ENCODE measurements at regions not wholly inside any gene's neighbourhood (a gene's known extent, or its start where the extent isn't known, plus 50 kb on each side); places are given as distances from the start of the nearest gene placed in this dataset.

- no peak overlapping the region for H3K4me3 ChIP-seq (ENCODE audit: low read depth, low read length)
- no peak for DNase-seq (ENCODE audit: low read depth)
- no peak for TF ChIP-seq CTCF (IDR thresholded peaks at IDR 0.05; ENCODE audit: low read depth, low read length, missing control alignments)
These were observed 97.6 kb downstream of the BARX1 start for GRCh38 chr9:93857528-93857927.

GRCh38 chr9:93852728-93853127, 102.4 kb downstream of the BARX1 start:
- TF ChIP-seq CTCF (IDR thresholded peaks at IDR 0.05; ENCODE audit: low read depth, low read length, missing control alignments): no peak
- H3K4me3 ChIP-seq (ENCODE audit: low read depth, low read length): no peak overlapping the region
- no peak for DNase-seq (ENCODE audit: low read depth)

- H3K4me3 ChIP-seq (ENCODE audit: low read depth, low read length): no peak overlapping the region
- DNase-seq (ENCODE audit: low read depth): no peak
- TF ChIP-seq CTCF (IDR thresholded peaks at IDR 0.05; ENCODE audit: low read depth, low read length, missing control alignments): no peak
These were observed 108.8 kb downstream of the BARX1 start for GRCh38 chr9:93846349-93846748.

- H3K4me3 ChIP-seq (ENCODE audit: low read depth, low read length): no peak overlapping the region
- no peak for DNase-seq (ENCODE audit: low read depth)
- TF ChIP-seq CTCF (IDR thresholded peaks at IDR 0.05; ENCODE audit: low read depth, low read length, missing control alignments): no peak
These were observed 111.8 kb downstream of the BARX1 start for GRCh38 chr9:93843396-93843795.

GRCh38 chr9:93830606-93831005, 124.5 kb downstream of the BARX1 start:
- no peak for TF ChIP-seq CTCF (IDR thresholded peaks at IDR 0.05; ENCODE audit: low read depth, low read length, missing control alignments)
- no peak overlapping the region for H3K4me3 ChIP-seq (ENCODE audit: low read depth, low read length)
- DNase-seq (ENCODE audit: low read depth): no peak

- no peak for DNase-seq (ENCODE audit: low read depth)
- TF ChIP-seq CTCF (IDR thresholded peaks at IDR 0.05; ENCODE audit: low read depth, low read length, missing control alignments): no peak
- H3K4me3 ChIP-seq (ENCODE audit: low read depth, low read length): no peak overlapping the region
These were observed 125.1 kb downstream of the BARX1 start for GRCh38 chr9:93830012-93830596.

- TF ChIP-seq CTCF (IDR thresholded peaks at IDR 0.05; ENCODE audit: low read depth, low read length, missing control alignments): no peak
- no peak for DNase-seq (ENCODE audit: low read depth)
These were observed 125.7 kb downstream of the BARX1 start for GRCh38 chr9:93829271-93830011.

More at GRCh38 chr9:93829271-93830011, 125.7 kb downstream of the BARX1 start:
- H3K4me3 ChIP-seq (ENCODE audit: low read depth, low read length): no peak overlapping the region

All from GM12864 (cell line).